Duodenal mucosa (tissue), 2 donors: ENCODE measurements at regions not wholly inside any gene's neighbourhood (a gene's known extent, or its start where the extent isn't known, plus 50 kb on each side); places are given as distances from the start of the nearest gene placed in this dataset.

Experiments used
- H3K27ac ChIP-seq: one replicate; pipeline ENCODE4 v1.7.0; 2013; ENCODE audit warnings: low read depth, low read length
- H3K27me3 ChIP-seq, 2 donors: one replicate each; pipeline ENCODE4 v1.7.0; 2013; ENCODE audit warnings: low read length in 2 of 2, control low read depth in 1 of 2; ENCODE audit not compliant: insufficient read depth in 2 of 2, control insufficient read depth in 1 of 2
- H3K36me3 ChIP-seq, 2 donors: one replicate each; pipeline ENCODE4 v1.7.0; 2013; ENCODE audit warnings: low read length in 2 of 2, control low read depth in 1 of 2; ENCODE audit not compliant: insufficient read depth in 2 of 2, control insufficient read depth in 1 of 2
- H3K4me1 ChIP-seq, 2 donors: one replicate each; pipeline ENCODE4 v1.7.0; 2013; ENCODE audit warnings: low read length in 2 of 2, control low read depth in 1 of 2; ENCODE audit not compliant: insufficient read depth in 2 of 2, control insufficient read depth in 1 of 2
- H3K4me3 ChIP-seq, 2 donors: one replicate each; pipeline ENCODE4 v1.7.0; 2013; ENCODE audit warnings: low read length in 2 of 2, low read depth in 1 of 2
- H3K9ac ChIP-seq, 2 donors: one replicate each; pipeline ENCODE4 v1.7.0; 2013; ENCODE audit warnings: low read length in 2 of 2, low read depth in 1 of 2
- H3K9me3 ChIP-seq, 2 donors: one replicate each; pipeline ENCODE4 v1.7.0; 2013; ENCODE audit warnings: low read length in 2 of 2, control low read depth in 1 of 2; ENCODE audit not compliant: control insufficient read depth in 1 of 2

GRCh38 chrY:19365321-19365720 lies 379.2 kb downstream of the KDM5D start:
- H3K9ac ChIP-seq, result no peak overlapping the region

GRCh38 chrY:19357249-19357648 lies 387.3 kb downstream of the KDM5D start:
- H3K27ac ChIP-seq, result no peak overlapping the region
- H3K36me3 ChIP-seq, result no peaks in the 10 kb centered on the region
- no peaks in the 10 kb centered on the region for H3K9me3 ChIP-seq
- H3K4me3 ChIP-seq, result no peak overlapping the region
- no peak overlapping the region for H3K9ac ChIP-seq
- H3K27me3 ChIP-seq, result no peaks in the 10 kb centered on the region
- H3K4me1 ChIP-seq, result no peaks in the 10 kb centered on the region

More at GRCh38 chrY:19365321-19365720, 379.2 kb downstream of the KDM5D start:
- Histone ChIP-seq H3K27ac (no peak overlapping the region), H3K9me3 (no peaks in the 10 kb centered on the region), H3K36me3 (no peaks in the 10 kb centered on the region), H3K4me1 (no peaks in the 10 kb centered on the region), H3K4me3 (no peak overlapping the region), H3K27me3 (no peaks in the 10 kb centered on the region)

- H3K36me3 ChIP-seq, result no peaks in the 10 kb centered on the region
- no peaks in the 10 kb centered on the region for H3K9me3 ChIP-seq
- no peak overlapping the region for H3K9ac ChIP-seq
- H3K27ac ChIP-seq, result no peak overlapping the region
- H3K4me3 ChIP-seq, result no peak overlapping the region
- H3K27me3 ChIP-seq, result no peaks in the 10 kb centered on the region
- H3K4me1 ChIP-seq, result no peaks in the 10 kb centered on the region
Measured at GRCh38 chrY:19356735-19357134, 387.8 kb downstream of the KDM5D start.

GRCh38 chrY:19354857-19355173 lies 389.7 kb downstream of the KDM5D start:
- Histone ChIP-seq H3K36me3 (no peaks in the 10 kb centered on the region), H3K4me1 (no peaks in the 10 kb centered on the region), H3K27me3 (no peaks in the 10 kb centered on the region), H3K4me3 (no peak overlapping the region), H3K9ac (no peak overlapping the region), H3K9me3 (no peaks in the 10 kb centered on the region), H3K27ac (no peak overlapping the region)

- Histone ChIP-seq H3K9ac (no peak overlapping the region), H3K4me3 (no peak overlapping the region), H3K27me3 (no peaks in the 10 kb centered on the region), H3K9me3 (no peaks in the 10 kb centered on the region), H3K36me3 (no peaks in the 10 kb centered on the region), H3K27ac (no peak overlapping the region), H3K4me1 (no peaks in the 10 kb centered on the region)
Measured at GRCh38 chrY:19354061-19354856, 390.3 kb downstream of the KDM5D start.

- Histone ChIP-seq H3K4me1 (no peaks in the 10 kb centered on the region), H3K4me3 (no peak overlapping the region), H3K36me3 (no peaks in the 10 kb centered on the region), H3K27ac (no peak overlapping the region), H3K27me3 (no peaks in the 10 kb centered on the region), H3K9me3 (no peaks in the 10 kb centered on the region), H3K9ac (no peak overlapping the region)
Measured at GRCh38 chrY:19351616-19352015, 392.9 kb downstream of the KDM5D start.

GRCh38 chrY:19321701-19322100 lies 422.8 kb downstream of the KDM5D start:
- no peaks in the 10 kb centered on the region for H3K36me3 ChIP-seq
- H3K27ac ChIP-seq, result no peak overlapping the region
- H3K27me3 ChIP-seq, result no peaks in the 10 kb centered on the region
- peaks cover 0 to 5% of the 10 kb centered on the region in 2 donors for H3K9me3 ChIP-seq
- no peak overlapping the region for H3K4me3 ChIP-seq
- H3K4me1 ChIP-seq, result no peaks in the 10 kb centered on the region
- no peak overlapping the region for H3K9ac ChIP-seq

- H3K9me3 ChIP-seq, result peaks cover 0 to 5% of the 10 kb centered on the region in 2 donors
- no peaks in the 10 kb centered on the region for H3K4me1 ChIP-seq
- H3K9ac ChIP-seq, result no peak overlapping the region
Measured at GRCh38 chrY:19319135-19319534, 425.4 kb downstream of the KDM5D start.

GRCh38 chrY:19317271-19317987 lies 427.1 kb downstream of the KDM5D start:
- no peak overlapping the region for H3K4me3 ChIP-seq

More at GRCh38 chrY:19319135-19319534, 425.4 kb downstream of the KDM5D start:
- Histone ChIP-seq H3K4me3 (no peak overlapping the region), H3K36me3 (no peaks in the 10 kb centered on the region), H3K27me3 (no peaks in the 10 kb centered on the region), H3K27ac (no peak overlapping the region)

GRCh38 chrY:19307627-19308026 lies 436.9 kb downstream of the KDM5D start:
- H3K27me3 ChIP-seq, result no peaks in the 10 kb centered on the region
- no peak overlapping the region for H3K9ac ChIP-seq
- no peaks in the 10 kb centered on the region for H3K4me1 ChIP-seq
- H3K27ac ChIP-seq, result no peak overlapping the region
- H3K9me3 ChIP-seq, result no peaks in the 10 kb centered on the region
- H3K4me3 ChIP-seq, result no peak overlapping the region
- no peaks in the 10 kb centered on the region for H3K36me3 ChIP-seq

More at GRCh38 chrY:19317271-19317987, 427.1 kb downstream of the KDM5D start:
- H3K9me3 ChIP-seq, result peaks cover 0 to 5% of the 10 kb centered on the region in 2 donors
- H3K9ac ChIP-seq, result no peak overlapping the region
- no peaks in the 10 kb centered on the region for H3K27me3 ChIP-seq
- H3K27ac ChIP-seq, result no peak overlapping the region
- H3K36me3 ChIP-seq, result no peaks in the 10 kb centered on the region
- H3K4me1 ChIP-seq, result no peaks in the 10 kb centered on the region
